Fibroblast of skin of left biceps (primary cell): ENCODE measurements at regions not wholly inside any gene's neighbourhood (a gene's known extent, or its start where the extent isn't known, plus 50 kb on each side); places are given as distances from the start of the nearest gene placed in this dataset.

ENCODE experiments used
- DNase-seq, 2 experiments: peaks; one replicate each; pipeline ENCODE4 v3.0.0-alpha.2; 2013; ENCODE audit warnings: low read depth in 2 of 2

GRCh38 chr17:62913991-62914570, 52.0 kb upstream of the TANC2 start:
- no peak for DNase-seq

- DNase-seq: no peak
These were observed 53.7 kb upstream of the TANC2 start for GRCh38 chr17:62912363-62912762.

- no peak for DNase-seq
These were observed 54.9 kb upstream of the TANC2 start for GRCh38 chr17:62911114-62911513.

GRCh38 chr17:62910277-62910676, 55.8 kb upstream of the TANC2 start:
- DNase-seq: no peak

GRCh38 chr17:62907961-62908360, 58.1 kb upstream of the TANC2 start:
- DNase-seq: no peak

GRCh38 chr17:62906881-62907280, 59.2 kb upstream of the TANC2 start:
- no peak for DNase-seq

- no peak for DNase-seq
These were observed 60.8 kb upstream of the TANC2 start for GRCh38 chr17:62905233-62905632.

GRCh38 chr17:62902531-62903220, 63.4 kb upstream of the TANC2 start:
- no peak for DNase-seq

GRCh38 chr17:62901544-62901943, 64.5 kb upstream of the TANC2 start:
- DNase-seq: no peak

GRCh38 chr17:62900096-62900495, 65.9 kb upstream of the TANC2 start:
- DNase-seq: no peak

- DNase-seq: no peak
These were observed 66.7 kb upstream of the TANC2 start for GRCh38 chr17:62899361-62899760.

- DNase-seq: no peak
These were observed 67.7 kb upstream of the TANC2 start for GRCh38 chr17:62898239-62898864.

GRCh38 chr17:62897706-62898105, 68.3 kb upstream of the TANC2 start:
- no peak for DNase-seq

GRCh38 chr17:62895320-62896301, 70.4 kb upstream of the TANC2 start:
- DNase-seq: no peak

GRCh38 chr17:62892870-62893338, 73.1 kb upstream of the TANC2 start:
- DNase-seq: peak; percentile 24 to 40

- no peak for DNase-seq
These were observed 73.9 kb upstream of the TANC2 start for GRCh38 chr17:62892061-62892675.

GRCh38 chr17:62891659-62892058, 74.4 kb upstream of the TANC2 start:
- DNase-seq: no peak

- DNase-seq: no peak
These were observed 77.3 kb upstream of the TANC2 start for GRCh38 chr17:62888765-62889164.

GRCh38 chr17:62888148-62888547, 77.9 kb upstream of the TANC2 start:
- DNase-seq: no peak

- no peak for DNase-seq
These were observed 78.6 kb upstream of the TANC2 start for GRCh38 chr17:62887437-62887836.

GRCh38 chr17:62884781-62885180, 76.7 kb upstream of the MARCHF10 start:
- DNase-seq: no peak

GRCh38 chr17:62882878-62883277, 74.8 kb upstream of the MARCHF10 start:
- no peak for DNase-seq
